HEK293 (cell line): ENCODE measurements at regions not wholly inside any gene's neighbourhood (a gene's known extent, or its start where the extent isn't known, plus 50 kb on each side); places are given as distances from the start of the nearest gene placed in this dataset.

ENCODE experiments used
- CTCF ChIA-PET: fragments of 350-600 bp; formaldehyde crosslinking; extraction: SDS; loops from one replicate; lab custom pipeline; 2021; ENCODE audit warnings: antibody characterized with exemption; lab: Yijun Ruan, JAX
- POLR2A ChIA-PET: fragments of 300-600 bp; formaldehyde crosslinking; extraction: SDS; loops from one replicate; lab custom pipeline; 2020; ENCODE audit warnings: antibody characterized with exemption, inconsistent platforms; lab: Yijun Ruan, JAX
- H3K27ac ChIP-seq: fragments of 200-500 bp; sonication (Bioruptor generic); 2 replicates; pipeline ENCODE4 v1.5.1; 2014; ENCODE audit warnings: low read depth, low read length, control low read depth, inconsistent platforms; ENCODE audit errors: extremely low read depth
- H3K36me3 ChIP-seq, 2 experiments: fragments of 200-500 bp in 1 of 2; sonication (Bioruptor generic) in 1 of 2; 1 replicate in 1 of 2; 2 replicates in 1 of 2; pipeline ENCODE4 v1.5.1; 2014 to 2017; ENCODE audit warnings: inconsistent platforms in 2 of 2, low read length in 2 of 2; ENCODE audit not compliant: control insufficient read depth in 2 of 2, insufficient read depth in 1 of 2
- H3K4me1 ChIP-seq: fragments of 200-500 bp; sonication (Bioruptor generic); 2 replicates; pipeline ENCODE4 v1.5.1; 2014; ENCODE audit warnings: mild to moderate bottlenecking, low read length, inconsistent platforms; ENCODE audit not compliant: control insufficient read depth, insufficient read depth
- H3K4me3 ChIP-seq: 2 replicates; pipeline ENCODE4 v1.5.1; 2011; ENCODE audit warnings: low read depth, mild to moderate bottlenecking, control low read depth, low read length, moderate library complexity
- H3K9me3 ChIP-seq: fragments of 200-500 bp; sonication (Bioruptor generic); 2 replicates; pipeline ENCODE4 v1.5.1; 2014; ENCODE audit warnings: low read depth, low read length, inconsistent platforms; ENCODE audit not compliant: control insufficient read depth, insufficient read depth
- EGR2 ChIP-seq: fragments of 450-650 bp; formaldehyde crosslinking; IDR thresholded peaks from 2 replicates; pipeline ENCODE4 v1.5.1; 2016; ENCODE audit warnings: low read depth, missing biosample characterization, missing genetic modification characterization
- HOXD13 ChIP-seq: sonication (generic); formaldehyde crosslinking; IDR thresholded peaks from 2 replicates; pipeline ENCODE4 v1.8.0; 2022; ENCODE audit warnings: missing genetic modification reagents, borderline replicate concordance
- SP2 ChIP-seq: fragments of 450-650 bp; formaldehyde crosslinking; IDR thresholded peaks from 2 replicates; pipeline ENCODE4 v1.5.1; 2016; ENCODE audit warnings: missing biosample characterization, missing genetic modification characterization
- ZBTB17 ChIP-seq: fragments of 450-650 bp; formaldehyde crosslinking; IDR thresholded peaks from 2 replicates; pipeline ENCODE4 v1.5.1; 2016; ENCODE audit warnings: missing biosample characterization, missing genetic modification characterization
- ZFP69B ChIP-seq: fragments of 450-650 bp; formaldehyde crosslinking; IDR thresholded peaks from 2 replicates; pipeline ENCODE4 v1.5.1; 2016; ENCODE audit warnings: missing biosample characterization, missing genetic modification characterization
- ZNF10 ChIP-seq: fragments of 450-650 bp; formaldehyde crosslinking; IDR thresholded peaks from 2 replicates; pipeline ENCODE4 v1.5.1; 2017; ENCODE audit warnings: missing biosample characterization, missing genetic modification characterization
- ZNF133 ChIP-seq: fragments of 450-650 bp; formaldehyde crosslinking; IDR thresholded peaks from 2 replicates; pipeline ENCODE4 v1.5.1; 2016; ENCODE audit warnings: missing biosample characterization, missing genetic modification characterization
- ZNF2 ChIP-seq: fragments of 450-650 bp; formaldehyde crosslinking; IDR thresholded peaks from 2 replicates; pipeline ENCODE4 v1.5.1; 2016; ENCODE audit warnings: missing biosample characterization, missing genetic modification characterization
- ZNF202 ChIP-seq: fragments of 450-650 bp; formaldehyde crosslinking; IDR thresholded peaks from 2 replicates; pipeline ENCODE4 v1.5.1; 2016; ENCODE audit warnings: missing biosample characterization, missing genetic modification characterization, borderline replicate concordance
- ZNF274 ChIP-seq, 2 experiments: fragments of 200-500 bp in 1 of 2; fragments of 450-650 bp in 1 of 2; sonication (Bioruptor generic) in 1 of 2; formaldehyde crosslinking in 1 of 2; IDR thresholded peaks; 2 replicates each; pipeline versions ENCODE4 v1.5.1 to v1.6.1; 2014 to 2016; ENCODE audit warnings: borderline replicate concordance in 1 of 2, inconsistent platforms in 1 of 2, low read length in 1 of 2, missing biosample characterization in 1 of 2, missing genetic modification characterization in 1 of 2
- ZNF423 ChIP-seq: fragments of 450-650 bp; formaldehyde crosslinking; IDR thresholded peaks from 2 replicates; pipeline ENCODE4 v1.5.1; 2016; ENCODE audit warnings: missing biosample characterization, missing genetic modification characterization
- ZNF426 ChIP-seq: fragments of 450-650 bp; formaldehyde crosslinking; IDR thresholded peaks from 2 replicates; pipeline ENCODE4 v1.5.1; 2017; ENCODE audit warnings: missing biosample characterization, missing genetic modification characterization, mild to moderate bottlenecking, inconsistent platforms, moderate library complexity
- ZNF433 ChIP-seq: fragments of 450-650 bp; formaldehyde crosslinking; IDR thresholded peaks from 2 replicates; pipeline ENCODE4 v1.5.1; 2016; ENCODE audit warnings: missing biosample characterization, missing genetic modification characterization, low read depth
- ZNF530 ChIP-seq: fragments of 450-650 bp; formaldehyde crosslinking; IDR thresholded peaks from 2 replicates; pipeline ENCODE4 v1.5.1; 2016; ENCODE audit warnings: low read depth, missing biosample characterization, missing genetic modification characterization
- ZNF558 ChIP-seq: fragments of 450-650 bp; formaldehyde crosslinking; IDR thresholded peaks from 2 replicates; pipeline ENCODE4 v1.5.1; 2016; ENCODE audit warnings: missing biosample characterization, missing genetic modification characterization
- ZNF571 ChIP-seq: fragments of 450-650 bp; formaldehyde crosslinking; IDR thresholded peaks from 2 replicates; pipeline ENCODE4 v1.5.0; 2017; ENCODE audit warnings: missing biosample characterization, missing genetic modification characterization
- ZNF791 ChIP-seq: fragments of 450-650 bp; formaldehyde crosslinking; IDR thresholded peaks from 2 replicates; pipeline ENCODE4 v1.5.1; 2016; ENCODE audit warnings: missing biosample characterization, missing genetic modification characterization
- TF ChIP-seq, protein P1 (sequence below): fragments of 450-650 bp; formaldehyde crosslinking; IDR thresholded peaks from 2 replicates; pipeline ENCODE4 v1.5.1; 2016; ENCODE audit warnings: missing biosample characterization, missing genetic modification characterization
- TF ChIP-seq, protein P2 (sequence below): fragments of 450-650 bp; formaldehyde crosslinking; IDR thresholded peaks from 2 replicates; pipeline ENCODE4 v1.5.1; 2016; ENCODE audit warnings: missing biosample characterization, missing genetic modification characterization
- TF ChIP-seq, protein P3 (sequence below): fragments of 450-650 bp; formaldehyde crosslinking; IDR thresholded peaks from 2 replicates; pipeline ENCODE4 v1.5.1; 2016; ENCODE audit warnings: missing biosample characterization, missing genetic modification characterization

DNA sequence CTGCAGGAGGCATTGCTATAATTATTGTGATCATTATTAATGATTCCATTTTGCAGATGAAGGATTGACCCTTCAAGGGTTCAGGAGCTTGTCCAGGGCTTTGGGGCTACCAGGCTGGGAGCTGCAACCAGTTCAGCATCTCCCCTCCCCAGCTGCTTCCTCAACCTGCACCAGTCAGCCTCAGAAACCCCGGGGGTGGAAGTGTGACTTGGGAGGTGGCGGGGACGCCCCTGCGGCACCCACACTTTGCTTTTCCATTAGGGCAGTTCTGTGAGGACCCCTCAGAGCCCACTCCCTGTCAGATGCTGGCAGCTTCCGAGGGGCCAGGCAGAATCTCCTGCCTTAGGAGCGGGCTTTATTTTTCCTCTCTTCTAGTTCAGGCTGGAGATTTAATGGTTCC is 85.6 kb downstream of the OLFM1 start:
- no peaks in the 10 kb centered on the region for H3K4me1 ChIP-seq
- no peaks in the 10 kb centered on the region for H3K9me3 ChIP-seq
- ChIA-PET CTCF (interaction anchor here (2.1 kb wide), 1 partner anchor 240 kb away, joined by 9 read pairs; no protein-coding TSS in a partner anchor), POLR2A (no interaction called here)
- TF ChIP-seq HOXD13 (CRISPR knock-in tag), result no peak
- TF ChIP-seq ZNF426 (tag by site-specific recombination), result no peak
- no peak for TF ChIP-seq ZFP69B (tag by site-specific recombination)
- H3K36me3 ChIP-seq, result no peaks in the 10 kb centered on the region
- no peak overlapping the region for H3K27ac ChIP-seq
- no peak overlapping the region for H3K4me3 ChIP-seq

DNA sequence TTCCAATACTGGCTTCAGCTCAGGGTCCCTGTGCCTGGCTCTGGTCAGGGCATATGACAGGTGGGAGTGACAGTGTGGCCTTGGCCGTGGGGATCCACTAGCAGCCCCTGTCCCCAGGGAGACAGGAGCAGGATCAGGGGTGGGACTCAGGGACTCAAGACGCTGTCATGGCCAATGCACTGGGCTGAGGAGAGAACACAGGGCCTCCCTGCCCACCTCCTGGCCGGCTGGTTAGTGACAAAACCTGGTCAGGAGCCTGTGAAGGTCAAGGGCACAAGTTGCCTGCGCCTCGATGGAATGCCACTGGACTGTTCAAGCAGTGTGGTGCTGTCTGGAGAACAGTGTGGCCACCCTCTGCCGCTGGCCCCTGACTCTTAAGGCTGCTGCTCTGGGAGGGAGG is 86.8 kb downstream of the OLFM1 start:
- H3K27ac ChIP-seq, result no peak overlapping the region
- no peaks in the 10 kb centered on the region for H3K4me1 ChIP-seq
- H3K4me3 ChIP-seq, result no peak overlapping the region
- ChIA-PET POLR2A (no interaction called here), CTCF (no interaction called here)
- no peaks in the 10 kb centered on the region for H3K36me3 ChIP-seq
- H3K9me3 ChIP-seq, result no peaks in the 10 kb centered on the region
- TF ChIP-seq ZNF791 (tag by site-specific recombination), result no peak
- TF ChIP-seq, protein P1, sequence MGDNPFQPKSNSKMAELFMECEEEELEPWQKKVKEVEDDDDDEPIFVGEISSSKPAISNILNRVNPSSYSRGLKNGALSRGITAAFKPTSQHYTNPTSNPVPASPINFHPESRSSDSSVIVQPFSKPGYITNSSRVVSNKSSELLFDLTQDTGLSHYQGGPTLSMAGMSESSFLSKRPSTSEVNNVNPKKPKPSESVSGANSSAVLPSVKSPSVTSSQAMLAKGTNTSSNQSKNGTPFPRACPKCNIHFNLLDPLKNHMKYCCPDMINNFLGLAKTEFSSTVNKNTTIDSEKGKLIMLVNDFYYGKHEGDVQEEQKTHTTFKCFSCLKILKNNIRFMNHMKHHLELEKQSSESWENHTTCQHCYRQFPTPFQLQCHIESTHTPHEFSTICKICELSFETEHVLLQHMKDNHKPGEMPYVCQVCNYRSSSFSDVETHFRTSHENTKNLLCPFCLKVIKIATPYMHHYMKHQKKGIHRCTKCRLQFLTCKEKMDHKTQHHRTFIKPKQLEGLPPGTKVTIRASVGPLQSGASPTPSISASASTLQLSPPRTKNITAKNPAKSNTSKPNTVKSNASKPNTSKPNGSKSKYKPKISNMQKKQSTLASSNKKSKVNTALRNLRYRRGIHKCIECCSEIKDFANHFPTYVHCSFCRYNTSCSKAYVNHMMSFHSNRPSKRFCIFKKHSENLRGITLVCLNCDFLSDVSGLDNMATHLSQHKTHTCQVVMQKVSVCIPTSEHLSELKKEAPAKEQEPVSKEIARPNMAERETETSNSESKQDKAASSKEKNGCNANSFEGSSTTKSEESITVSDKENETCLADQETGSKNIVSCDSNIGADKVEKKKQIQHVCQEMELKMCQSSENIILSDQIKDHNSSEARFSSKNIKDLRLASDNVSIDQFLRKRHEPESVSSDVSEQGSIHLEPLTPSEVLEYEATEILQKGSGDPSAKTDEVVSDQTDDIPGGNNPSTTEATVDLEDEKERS (tag by site-specific recombination), result no peak
- no peak for TF ChIP-seq EGR2 (tag by site-specific recombination)
- no peak for TF ChIP-seq ZNF558 (tag by site-specific recombination)
- no peak for TF ChIP-seq ZNF530 (tag by site-specific recombination)
- TF ChIP-seq, all 188 proteins: peak for 0

DNA sequence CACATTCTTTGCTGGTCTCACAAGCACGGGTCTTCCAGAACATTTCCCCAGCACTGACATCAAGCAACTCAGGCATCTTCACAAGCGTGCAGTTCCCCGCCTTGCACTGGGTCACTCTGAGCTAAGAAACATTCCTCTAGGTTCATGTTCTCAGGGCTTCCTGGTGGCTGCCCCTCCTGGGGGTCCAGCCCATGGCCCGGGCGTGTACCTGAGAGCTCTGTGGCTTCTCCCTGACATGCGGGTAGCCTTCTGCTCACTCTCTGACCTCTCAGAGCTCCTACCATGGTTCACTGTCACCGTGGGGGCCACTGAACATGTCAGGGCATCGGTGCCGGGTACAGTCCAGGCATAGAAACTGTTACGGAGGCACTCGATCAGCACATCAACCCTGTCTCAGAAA is 87.5 kb downstream of the OLFM1 start:
- H3K27ac ChIP-seq, result no peak overlapping the region
- CTCF ChIA-PET, result interaction anchor here (0.8 kb wide), 1 partner anchor 88 kb away, joined by 4 read pairs; the partner anchor contains the start of gene OLFM1
- H3K9me3 ChIP-seq, result no peaks in the 10 kb centered on the region
- H3K36me3 ChIP-seq, result no peaks in the 10 kb centered on the region
- POLR2A ChIA-PET, result no interaction called here
- no peak overlapping the region for H3K4me3 ChIP-seq
- TF ChIP-seq ZNF202 (tag by site-specific recombination) (no peak), ZNF10 (tag by site-specific recombination) (no peak), SP2 (no peak), ZNF571 (tag by site-specific recombination) (no peak), ZNF433 (tag by site-specific recombination) (no peak), ZBTB17 (tag by site-specific recombination) (no peak), ZNF133 (no peak), ZNF274 (IDR thresholded peaks at IDR 0.05; ENCODE audit: low read length) (no peak), ZNF274 (tag by site-specific recombination; IDR thresholded peaks at IDR 0.05; ENCODE audit: borderline replicate concordance) (no peak), ZNF423 (tag by site-specific recombination) (no peak), ZNF2 (tag by site-specific recombination) (no peak)
- TF ChIP-seq, protein P2, sequence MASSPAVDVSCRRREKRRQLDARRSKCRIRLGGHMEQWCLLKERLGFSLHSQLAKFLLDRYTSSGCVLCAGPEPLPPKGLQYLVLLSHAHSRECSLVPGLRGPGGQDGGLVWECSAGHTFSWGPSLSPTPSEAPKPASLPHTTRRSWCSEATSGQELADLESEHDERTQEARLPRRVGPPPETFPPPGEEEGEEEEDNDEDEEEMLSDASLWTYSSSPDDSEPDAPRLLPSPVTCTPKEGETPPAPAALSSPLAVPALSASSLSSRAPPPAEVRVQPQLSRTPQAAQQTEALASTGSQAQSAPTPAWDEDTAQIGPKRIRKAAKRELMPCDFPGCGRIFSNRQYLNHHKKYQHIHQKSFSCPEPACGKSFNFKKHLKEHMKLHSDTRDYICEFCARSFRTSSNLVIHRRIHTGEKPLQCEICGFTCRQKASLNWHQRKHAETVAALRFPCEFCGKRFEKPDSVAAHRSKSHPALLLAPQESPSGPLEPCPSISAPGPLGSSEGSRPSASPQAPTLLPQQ, result no peak
- TF ChIP-seq, protein P3, sequence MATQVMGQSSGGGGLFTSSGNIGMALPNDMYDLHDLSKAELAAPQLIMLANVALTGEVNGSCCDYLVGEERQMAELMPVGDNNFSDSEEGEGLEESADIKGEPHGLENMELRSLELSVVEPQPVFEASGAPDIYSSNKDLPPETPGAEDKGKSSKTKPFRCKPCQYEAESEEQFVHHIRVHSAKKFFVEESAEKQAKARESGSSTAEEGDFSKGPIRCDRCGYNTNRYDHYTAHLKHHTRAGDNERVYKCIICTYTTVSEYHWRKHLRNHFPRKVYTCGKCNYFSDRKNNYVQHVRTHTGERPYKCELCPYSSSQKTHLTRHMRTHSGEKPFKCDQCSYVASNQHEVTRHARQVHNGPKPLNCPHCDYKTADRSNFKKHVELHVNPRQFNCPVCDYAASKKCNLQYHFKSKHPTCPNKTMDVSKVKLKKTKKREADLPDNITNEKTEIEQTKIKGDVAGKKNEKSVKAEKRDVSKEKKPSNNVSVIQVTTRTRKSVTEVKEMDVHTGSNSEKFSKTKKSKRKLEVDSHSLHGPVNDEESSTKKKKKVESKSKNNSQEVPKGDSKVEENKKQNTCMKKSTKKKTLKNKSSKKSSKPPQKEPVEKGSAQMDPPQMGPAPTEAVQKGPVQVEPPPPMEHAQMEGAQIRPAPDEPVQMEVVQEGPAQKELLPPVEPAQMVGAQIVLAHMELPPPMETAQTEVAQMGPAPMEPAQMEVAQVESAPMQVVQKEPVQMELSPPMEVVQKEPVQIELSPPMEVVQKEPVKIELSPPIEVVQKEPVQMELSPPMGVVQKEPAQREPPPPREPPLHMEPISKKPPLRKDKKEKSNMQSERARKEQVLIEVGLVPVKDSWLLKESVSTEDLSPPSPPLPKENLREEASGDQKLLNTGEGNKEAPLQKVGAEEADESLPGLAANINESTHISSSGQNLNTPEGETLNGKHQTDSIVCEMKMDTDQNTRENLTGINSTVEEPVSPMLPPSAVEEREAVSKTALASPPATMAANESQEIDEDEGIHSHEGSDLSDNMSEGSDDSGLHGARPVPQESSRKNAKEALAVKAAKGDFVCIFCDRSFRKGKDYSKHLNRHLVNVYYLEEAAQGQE (tag by site-specific recombination), result no peak
- no peaks in the 10 kb centered on the region for H3K4me1 ChIP-seq
